Mesendoderm (in vitro differentiated cells): ENCODE measurements at regions not wholly inside any gene's neighbourhood (a gene's known extent, or its start where the extent isn't known, plus 50 kb on each side); places are given as distances from the start of the nearest gene placed in this dataset.

ENCODE experiments used
- DNase-seq: peaks from one replicate; pipeline ENCODE4 v3.0.0; 2013
- H2AK5ac ChIP-seq: 2 replicates; pipeline ENCODE4 v1.6.1; 2013; ENCODE audit warnings: low read length, inconsistent platforms
- H2BK120ac ChIP-seq: 2 replicates; pipeline ENCODE4 v1.6.1; 2013; ENCODE audit warnings: low read depth, mild to moderate bottlenecking, low read length, moderate library complexity, mixed read lengths
- H2BK15ac ChIP-seq: replicated peaks from 2 replicates; pipeline ENCODE4 v1.6.1; 2013; ENCODE audit warnings: low read depth, mild to moderate bottlenecking, moderate library complexity
- H2BK5ac ChIP-seq: 2 replicates; pipeline ENCODE4 v1.6.1; 2013; ENCODE audit warnings: low read length, inconsistent platforms
- H3K18ac ChIP-seq: 2 replicates; pipeline ENCODE4 v1.6.1; 2013; ENCODE audit warnings: mild to moderate bottlenecking, low read length, mixed read lengths
- H3K23ac ChIP-seq: one replicate; pipeline ENCODE4 v1.6.1; 2013; ENCODE audit warnings: low read length
- H3K27ac ChIP-seq: 2 replicates; pipeline ENCODE4 v1.5.1; 2013; ENCODE audit warnings: low read depth, mild to moderate bottlenecking, inconsistent platforms, low read length, moderate library complexity
- H3K27me3 ChIP-seq: 2 replicates; pipeline ENCODE4 v1.6.1; 2013; ENCODE audit warnings: low read length, control low read depth, mild to moderate bottlenecking, inconsistent platforms; ENCODE audit not compliant: insufficient read depth, poor library complexity
- H3K36me3 ChIP-seq: 2 replicates; pipeline ENCODE4 v1.6.1; 2013; ENCODE audit warnings: low read length, inconsistent platforms; ENCODE audit not compliant: control insufficient read depth, insufficient read depth
- H3K4ac ChIP-seq: one replicate; pipeline ENCODE4 v1.6.1; 2013; ENCODE audit warnings: low read depth, mild to moderate bottlenecking, low read length, moderate library complexity
- H3K4me1 ChIP-seq: 2 replicates; pipeline ENCODE4 v1.6.1; 2013; ENCODE audit warnings: low read depth, low read length, inconsistent platforms; ENCODE audit not compliant: control insufficient read depth
- H3K4me2 ChIP-seq: 2 replicates; pipeline ENCODE4 v1.6.1; 2013; ENCODE audit warnings: low read length
- H3K4me3 ChIP-seq: 2 replicates; pipeline ENCODE4 v1.5.1; 2013; ENCODE audit warnings: mild to moderate bottlenecking, low read length
- H3K56ac ChIP-seq: one replicate; pipeline ENCODE4 v1.6.1; 2013; ENCODE audit warnings: low read length
- H3K79me1 ChIP-seq: 2 replicates; pipeline ENCODE4 v1.6.1; 2013; ENCODE audit warnings: low read length, inconsistent platforms
- H3K79me2 ChIP-seq: 2 replicates; pipeline ENCODE4 v1.6.1; 2013; ENCODE audit warnings: mild to moderate bottlenecking, low read length; ENCODE audit not compliant: control insufficient read depth, insufficient read depth
- H3K9ac ChIP-seq: 2 replicates; pipeline ENCODE4 v1.6.1; 2013; ENCODE audit warnings: low read length, inconsistent platforms
- H4K5ac ChIP-seq: one replicate; pipeline ENCODE4 v1.6.1; 2013; ENCODE audit warnings: low read length
- H4K8ac ChIP-seq: one replicate; pipeline ENCODE4 v1.6.1; 2013; ENCODE audit warnings: low read depth, mild to moderate bottlenecking, control low read depth, low read length, moderate library complexity
- WGBS: extraction: QIAGEN DNeasy Blood & Tissue Kit; methylation state at CpG from one replicate; pipeline ENCODE4 v1.1.7; 2013; ENCODE audit warnings: low lambda C conversion rate, missing lambda C conversion rate; ENCODE audit not compliant: insufficient coverage; ENCODE audit errors: extremely low coverage; 5-methylcytosine and 5-hydroxymethylcytosine counted together

DNA sequence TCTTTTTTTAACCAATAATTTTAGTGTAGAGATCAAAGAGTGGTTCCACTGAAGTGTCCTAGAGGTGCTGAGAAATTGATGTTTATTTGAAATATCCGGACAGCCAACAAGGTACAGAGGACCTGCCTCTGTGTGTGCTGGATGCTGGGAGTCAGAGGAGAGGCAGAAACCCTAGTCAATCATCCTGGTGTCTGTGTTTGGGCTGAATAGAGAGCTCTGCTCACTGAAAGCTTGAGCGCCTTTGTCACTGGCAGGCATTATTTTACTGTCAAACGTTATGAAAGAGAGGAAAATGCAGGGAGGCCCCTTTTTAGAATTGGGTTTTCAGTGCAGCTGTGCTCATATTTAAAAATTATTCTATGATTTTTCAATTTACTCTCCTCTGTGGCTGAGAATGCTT is 480.3 kb upstream of the TYRP1 start:
- Histone ChIP-seq H3K27ac (no peak overlapping the region), H2BK15ac (no peak overlapping the region), H3K23ac (no peak overlapping the region), H4K8ac (no peak overlapping the region), H2BK5ac (no peak overlapping the region), H3K4ac (no peak overlapping the region), H2BK120ac (no peak overlapping the region), H3K79me1 (no peaks in the 10 kb centered on the region), H3K18ac (no peak overlapping the region), H3K79me2 (no peaks in the 10 kb centered on the region), H3K4me3 (no peak overlapping the region), H3K4me1 (no peaks in the 10 kb centered on the region), H3K9ac (no peak overlapping the region), H3K27me3 (no peaks in the 10 kb centered on the region), H4K5ac (no peak overlapping the region), H3K56ac (no peak overlapping the region), H2AK5ac (no peak overlapping the region), H3K4me2 (no peak overlapping the region), H3K36me3 (no peaks in the 10 kb centered on the region)
- no CpG with 5 or more reads among the region's 3 CpGs for WGBS
- no peak for DNase-seq

- H3K79me1 ChIP-seq = no peaks in the 10 kb centered on the region
Measured at GRCh38 chr9:12221470-12221869, 471.7 kb upstream of the TYRP1 start.

DNA sequence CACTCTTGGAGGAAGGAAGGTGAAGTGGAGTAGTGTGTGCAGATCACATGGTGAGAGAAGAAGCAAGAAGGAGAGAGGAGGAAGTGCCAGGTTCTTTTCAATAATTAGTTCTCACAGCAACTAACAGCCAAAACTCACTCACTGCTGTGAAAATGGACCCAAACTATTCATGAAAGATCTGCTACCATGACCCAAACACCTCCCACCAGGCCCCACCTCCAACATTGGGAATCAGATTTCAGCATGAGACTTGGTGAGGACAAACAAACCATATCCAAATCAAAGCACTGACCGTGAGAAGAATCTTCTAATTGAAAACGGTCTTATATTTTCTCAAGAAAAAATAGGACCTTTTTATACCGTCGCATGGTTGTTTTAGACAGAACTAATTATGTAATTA is 468.7 kb upstream of the TYRP1 start:
- H3K4ac ChIP-seq = no peak overlapping the region
- DNase-seq = peak; percentile 8
- H3K36me3 ChIP-seq = no peaks in the 10 kb centered on the region
- H2BK5ac ChIP-seq = no peak overlapping the region
- H3K23ac ChIP-seq = no peak overlapping the region
- H3K4me3 ChIP-seq = no peak overlapping the region
- no peak overlapping the region for H4K5ac ChIP-seq
- H2AK5ac ChIP-seq = no peak overlapping the region
- WGBS = no CpG with 5 or more reads among the region's 4 CpGs
- no peak overlapping the region for H3K18ac ChIP-seq
- no peaks in the 10 kb centered on the region for H3K4me1 ChIP-seq
- H3K27ac ChIP-seq = no peak overlapping the region
- H3K79me1 ChIP-seq = no peaks in the 10 kb centered on the region
- no peak overlapping the region for H3K9ac ChIP-seq
- H2BK120ac ChIP-seq = no peak overlapping the region
- no peaks in the 10 kb centered on the region for H3K79me2 ChIP-seq
- H3K56ac ChIP-seq = no peak overlapping the region
- H2BK15ac ChIP-seq = no peak overlapping the region
- H4K8ac ChIP-seq = peak overlapping the region; percentile 13
- no peaks in the 10 kb centered on the region for H3K27me3 ChIP-seq
- H3K4me2 ChIP-seq = no peak overlapping the region

More at GRCh38 chr9:12221470-12221869, 471.7 kb upstream of the TYRP1 start:
- no peak overlapping the region for H3K27ac ChIP-seq
- no peak overlapping the region for H4K5ac ChIP-seq
- H3K4me1 ChIP-seq = no peaks in the 10 kb centered on the region
- no peaks in the 10 kb centered on the region for H3K27me3 ChIP-seq
- no peak overlapping the region for H3K4ac ChIP-seq
- no peak overlapping the region for H2BK5ac ChIP-seq
- H3K23ac ChIP-seq = no peak overlapping the region
- H3K79me2 ChIP-seq = no peaks in the 10 kb centered on the region
- no peaks in the 10 kb centered on the region for H3K36me3 ChIP-seq
- no peak overlapping the region for H3K9ac ChIP-seq
- no peak overlapping the region for H3K4me2 ChIP-seq
- no peak for DNase-seq
- no peak overlapping the region for H3K18ac ChIP-seq
- no peak overlapping the region for H3K4me3 ChIP-seq
- WGBS = no CpG with 5 or more reads among the region's 1 CpG
- no peak overlapping the region for H2AK5ac ChIP-seq
- H2BK15ac ChIP-seq = no peak overlapping the region
- no peak overlapping the region for H3K56ac ChIP-seq
- H4K8ac ChIP-seq = no peak overlapping the region
- no peak overlapping the region for H2BK120ac ChIP-seq

- Histone ChIP-seq H3K56ac (no peak overlapping the region), H3K79me1 (no peaks in the 10 kb centered on the region), H3K4ac (no peak overlapping the region), H3K79me2 (no peaks in the 10 kb centered on the region), H3K4me3 (no peak overlapping the region), H3K23ac (no peak overlapping the region), H2AK5ac (no peak overlapping the region), H3K4me1 (no peaks in the 10 kb centered on the region), H2BK120ac (no peak overlapping the region), H3K4me2 (no peak overlapping the region), H2BK15ac (no peak overlapping the region), H4K8ac (no peak overlapping the region), H4K5ac (no peak overlapping the region), H3K9ac (no peak overlapping the region), H3K18ac (no peak overlapping the region), H3K27me3 (no peaks in the 10 kb centered on the region), H3K27ac (no peak overlapping the region), H2BK5ac (no peak overlapping the region), H3K36me3 (no peaks in the 10 kb centered on the region)
- no peak for DNase-seq
- WGBS = no CpG with 5 or more reads among the region's 1 CpG
Measured at GRCh38 chr9:12230708-12231107, 462.5 kb upstream of the TYRP1 start.

GRCh38 chr9:12231832-12232231 is 461.4 kb upstream of the TYRP1 start:
- Histone ChIP-seq H3K27ac (no peak overlapping the region), H3K79me2 (no peaks in the 10 kb centered on the region), H3K9ac (no peak overlapping the region), H2BK5ac (no peak overlapping the region), H3K56ac (no peak overlapping the region), H2AK5ac (no peak overlapping the region), H4K8ac (no peak overlapping the region), H3K4ac (no peak overlapping the region), H2BK15ac (no peak overlapping the region), H3K18ac (no peak overlapping the region), H3K4me2 (no peak overlapping the region), H2BK120ac (no peak overlapping the region), H3K4me1 (no peaks in the 10 kb centered on the region), H4K5ac (no peak overlapping the region), H3K79me1 (no peaks in the 10 kb centered on the region), H3K36me3 (no peaks in the 10 kb centered on the region), H3K27me3 (no peaks in the 10 kb centered on the region), H3K23ac (no peak overlapping the region), H3K4me3 (no peak overlapping the region)
- peak; percentile 19 for DNase-seq

- Histone ChIP-seq H3K23ac (no peak overlapping the region), H3K4ac (no peak overlapping the region), H3K56ac (no peak overlapping the region), H2AK5ac (no peak overlapping the region), H2BK15ac (no peak overlapping the region), H3K36me3 (no peaks in the 10 kb centered on the region), H3K27me3 (no peaks in the 10 kb centered on the region), H3K18ac (no peak overlapping the region), H3K9ac (no peak overlapping the region), H2BK5ac (no peak overlapping the region), H3K4me1 (no peaks in the 10 kb centered on the region), H2BK120ac (no peak overlapping the region), H3K79me1 (no peaks in the 10 kb centered on the region), H4K8ac (no peak overlapping the region), H3K79me2 (no peaks in the 10 kb centered on the region), H3K4me2 (no peak overlapping the region), H3K4me3 (no peak overlapping the region), H3K27ac (no peak overlapping the region), H4K5ac (no peak overlapping the region)
- WGBS = 100% methylated on average over 1 of the region's 3 CpGs
- no peak for DNase-seq
Measured at GRCh38 chr9:12232836-12233235, 460.3 kb upstream of the TYRP1 start.
